Spleen (tissue), 7 donors: ENCODE measurements at regions not wholly inside any gene's neighbourhood (a gene's known extent, or its start where the extent isn't known, plus 50 kb on each side); places are given as distances from the start of the nearest gene placed in this dataset.

ENCODE experiments used
- POLR2A ChIP-seq, 3 donors: fragments of 450-650 bp; IDR thresholded peaks; one replicate each; pipeline ENCODE4 v1.5.1; 2017; ENCODE audit warnings: antibody characterized with exemption in 3 of 3, mild to moderate bottlenecking in 1 of 3
- POLR2AphosphoS5 ChIP-seq, 3 donors: sonication (generic); formaldehyde crosslinking; IDR thresholded peaks; one replicate each; pipeline ENCODE4 v1.5.1; 2017; ENCODE audit warnings: antibody characterized with exemption in 3 of 3
- TF ChIP-seq, protein P1 (sequence below), 11 experiments: fragments of 200-600 bp in 7 of 11; fragments of 450-650 bp in 4 of 11; sonication (generic) in 4 of 11; IDR thresholded peaks in 8 of 11; conservative IDR thresholded peaks in 3 of 11; 1 replicate in 7 of 11; 2 replicates in 4 of 11; pipeline versions ENCODE4 v1.4.0 to v1.8.0; 2016 to 2021; ENCODE audit warnings: antibody characterized with exemption in 11 of 11, inconsistent platforms in 4 of 11, mild to moderate bottlenecking in 1 of 11
- donor health status: DM: no; HTN: no; CAD: no; lungs with moderate emphysema.
- donor health status: DM: no; HTN: no; CAD: no.
- donor health status: DM: no; HTN: no; CAD: no.

GRCh38 chr3:107103786-107104185, 273.5 kb upstream of the CCDC54 start:
- TF ChIP-seq, protein P1, sequence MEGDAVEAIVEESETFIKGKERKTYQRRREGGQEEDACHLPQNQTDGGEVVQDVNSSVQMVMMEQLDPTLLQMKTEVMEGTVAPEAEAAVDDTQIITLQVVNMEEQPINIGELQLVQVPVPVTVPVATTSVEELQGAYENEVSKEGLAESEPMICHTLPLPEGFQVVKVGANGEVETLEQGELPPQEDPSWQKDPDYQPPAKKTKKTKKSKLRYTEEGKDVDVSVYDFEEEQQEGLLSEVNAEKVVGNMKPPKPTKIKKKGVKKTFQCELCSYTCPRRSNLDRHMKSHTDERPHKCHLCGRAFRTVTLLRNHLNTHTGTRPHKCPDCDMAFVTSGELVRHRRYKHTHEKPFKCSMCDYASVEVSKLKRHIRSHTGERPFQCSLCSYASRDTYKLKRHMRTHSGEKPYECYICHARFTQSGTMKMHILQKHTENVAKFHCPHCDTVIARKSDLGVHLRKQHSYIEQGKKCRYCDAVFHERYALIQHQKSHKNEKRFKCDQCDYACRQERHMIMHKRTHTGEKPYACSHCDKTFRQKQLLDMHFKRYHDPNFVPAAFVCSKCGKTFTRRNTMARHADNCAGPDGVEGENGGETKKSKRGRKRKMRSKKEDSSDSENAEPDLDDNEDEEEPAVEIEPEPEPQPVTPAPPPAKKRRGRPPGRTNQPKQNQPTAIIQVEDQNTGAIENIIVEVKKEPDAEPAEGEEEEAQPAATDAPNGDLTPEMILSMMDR (IDR thresholded peaks at IDR 0.05 in 8 of 11, conservative IDR thresholded peaks at IDR 0.05 in 3 of 11) = no peak
- TF ChIP-seq POLR2A (IDR thresholded peaks at IDR 0.05) = no peak
- no peak for TF ChIP-seq POLR2AphosphoS5 (IDR thresholded peaks at IDR 0.05)
